ENCODE measurements at regions not wholly inside any gene's neighbourhood (a gene's known extent, or its start where the extent isn't known, plus 50 kb on each side); places are given as distances from the start of the nearest gene placed in this dataset.

GRCh38 chr6:11419763-11420453 is 117.6 kb upstream of the TMEM170B start (continued):
- no peak for TF ChIP-seq ZNF777 (CRISPR knock-in tag; IDR thresholded peaks at IDR 0.05)
- no peak for TF ChIP-seq ZNF772 (CRISPR knock-in tag; IDR thresholded peaks at IDR 0.05)
- no peak for TF ChIP-seq U2AF1 (optimal IDR thresholded peaks at IDR 0.05; ENCODE audit: low read depth, low read length)
- no peak for TF ChIP-seq SNAI1 (CRISPR knock-in tag; IDR thresholded peaks at IDR 0.05; ENCODE audit: borderline replicate concordance)
- TF ChIP-seq PREB (CRISPR knock-in tag; IDR thresholded peaks at IDR 0.05): no peak
- TF ChIP-seq EED (CRISPR knock-in tag; IDR thresholded peaks at IDR 0.05): no peak
- no peak for TF ChIP-seq ZNF746 (CRISPR knock-in tag; IDR thresholded peaks at IDR 0.05)
- TF ChIP-seq, protein P1, sequence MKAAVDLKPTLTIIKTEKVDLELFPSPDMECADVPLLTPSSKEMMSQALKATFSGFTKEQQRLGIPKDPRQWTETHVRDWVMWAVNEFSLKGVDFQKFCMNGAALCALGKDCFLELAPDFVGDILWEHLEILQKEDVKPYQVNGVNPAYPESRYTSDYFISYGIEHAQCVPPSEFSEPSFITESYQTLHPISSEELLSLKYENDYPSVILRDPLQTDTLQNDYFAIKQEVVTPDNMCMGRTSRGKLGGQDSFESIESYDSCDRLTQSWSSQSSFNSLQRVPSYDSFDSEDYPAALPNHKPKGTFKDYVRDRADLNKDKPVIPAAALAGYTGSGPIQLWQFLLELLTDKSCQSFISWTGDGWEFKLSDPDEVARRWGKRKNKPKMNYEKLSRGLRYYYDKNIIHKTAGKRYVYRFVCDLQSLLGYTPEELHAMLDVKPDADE (CRISPR knock-in tag; IDR thresholded peaks at IDR 0.05): no peak
- TF ChIP-seq CHCHD3 (CRISPR knock-in tag; IDR thresholded peaks at IDR 0.05): no peak
- TF ChIP-seq MIER2 (CRISPR knock-in tag; IDR thresholded peaks at IDR 0.05): no peak
- TF ChIP-seq SRSF1 (optimal IDR thresholded peaks at IDR 0.05; ENCODE audit: low read depth, low read length): no peak
- no peak for TF ChIP-seq RELA (CRISPR knock-in tag; IDR thresholded peaks at IDR 0.05)
- no peak for TF ChIP-seq NFYB (CRISPR knock-in tag; IDR thresholded peaks at IDR 0.05)
- no peak for TF ChIP-seq RFXANK (CRISPR knock-in tag; IDR thresholded peaks at IDR 0.05)
- no peak for TF ChIP-seq POLR2G (IDR thresholded peaks at IDR 0.05; ENCODE audit: low read depth, low read length)
- TF ChIP-seq ZNF547 (CRISPR knock-in tag; IDR thresholded peaks at IDR 0.05): 0 out of 2 replicates have a peak, but pooled peaks have one; percentile 26
- no peak for TF ChIP-seq ZNF264 (CRISPR knock-in tag; IDR thresholded peaks at IDR 0.05)
- TF ChIP-seq POLR2AphosphoS5 (IDR thresholded peaks at IDR 0.05; ENCODE audit: low read depth, low read length): no peak
- TF ChIP-seq TBX3 (IDR thresholded peaks at IDR 0.05; ENCODE audit: borderline replicate concordance): no peak
- TF ChIP-seq ZNF883 (CRISPR knock-in tag; IDR thresholded peaks at IDR 0.05; ENCODE audit: not compliant biosample characterization): peak; percentile 59
- TF ChIP-seq, protein P2, sequence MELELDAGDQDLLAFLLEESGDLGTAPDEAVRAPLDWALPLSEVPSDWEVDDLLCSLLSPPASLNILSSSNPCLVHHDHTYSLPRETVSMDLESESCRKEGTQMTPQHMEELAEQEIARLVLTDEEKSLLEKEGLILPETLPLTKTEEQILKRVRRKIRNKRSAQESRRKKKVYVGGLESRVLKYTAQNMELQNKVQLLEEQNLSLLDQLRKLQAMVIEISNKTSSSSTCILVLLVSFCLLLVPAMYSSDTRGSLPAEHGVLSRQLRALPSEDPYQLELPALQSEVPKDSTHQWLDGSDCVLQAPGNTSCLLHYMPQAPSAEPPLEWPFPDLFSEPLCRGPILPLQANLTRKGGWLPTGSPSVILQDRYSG (CRISPR knock-in tag; IDR thresholded peaks at IDR 0.05): no peak
- TF ChIP-seq GLI4 (CRISPR knock-in tag; IDR thresholded peaks at IDR 0.05; ENCODE audit: borderline replicate concordance): peak; percentile 61; the same call in 1 of the 2 replicates
- no peak for TF ChIP-seq ZFP36L2 (CRISPR knock-in tag; IDR thresholded peaks at IDR 0.05)
- no peak for TF ChIP-seq ZNF34 (CRISPR knock-in tag; IDR thresholded peaks at IDR 0.05; ENCODE audit: borderline replicate concordance)
- no peak for TF ChIP-seq MTF1 (CRISPR knock-in tag; IDR thresholded peaks at IDR 0.05)
- no peak for TF ChIP-seq HMG20A (CRISPR knock-in tag; IDR thresholded peaks at IDR 0.05; ENCODE audit: borderline replicate concordance)
- 0 out of 2 replicates have a peak, but pooled peaks have one; percentile 44 for TF ChIP-seq ZNF501 (CRISPR knock-in tag; IDR thresholded peaks at IDR 0.05)
- no peak for TF ChIP-seq ZNF556 (CRISPR knock-in tag; IDR thresholded peaks at IDR 0.05; ENCODE audit: borderline replicate concordance)
- no peak for TF ChIP-seq NFIB (CRISPR knock-in tag; IDR thresholded peaks at IDR 0.05; ENCODE audit: borderline replicate concordance)
- 0 out of 2 replicates have a peak, but pooled peaks have one; percentile 27 for TF ChIP-seq ATF7-NPFF (CRISPR knock-in tag; IDR thresholded peaks at IDR 0.05; ENCODE audit: low read depth)
- no peak for TF ChIP-seq ZNF558 (CRISPR knock-in tag; IDR thresholded peaks at IDR 0.05; ENCODE audit: borderline replicate concordance)

All from HepG2 (cell line).